HEK293T (cell line): ENCODE measurements at regions not wholly inside any gene's neighbourhood (a gene's known extent, or its start where the extent isn't known, plus 50 kb on each side); places are given as distances from the start of the nearest gene placed in this dataset.
"Not testable (repeated sequence)": the region's sequence is repeated elsewhere in the genome, so short reads cannot be mapped to it uniquely, and the experiment has no call there.

Source experiments
- CTCF ChIA-PET: fragments of 350-600 bp; formaldehyde crosslinking; extraction: SDS; loops from one replicate; lab custom pipeline; 2021; ENCODE audit warnings: antibody characterized with exemption, inconsistent platforms; lab: Yijun Ruan, JAX
- POLR2A ChIA-PET: fragments of 350-600 bp; formaldehyde crosslinking; extraction: SDS; loops from one replicate; lab custom pipeline; 2020; ENCODE audit warnings: antibody characterized with exemption, inconsistent platforms; lab: Yijun Ruan, JAX
- DNase-seq: peaks from one replicate; pipeline ENCODE4 v3.0.0; 2012; ENCODE audit warnings: mixed read lengths; ENCODE audit errors: extremely low spot score
- ARNT ChIP-seq: fragments of 450-650 bp; IDR thresholded peaks from 2 replicates; pipeline ENCODE4 v1.6.1; 2017; ENCODE audit warnings: mild to moderate bottlenecking
- BHLHE40 ChIP-seq: fragments of 450-650 bp; IDR thresholded peaks from 2 replicates; pipeline ENCODE4 v1.6.1; 2016; ENCODE audit warnings: mild to moderate bottlenecking, moderate library complexity, borderline replicate concordance
- CTBP1 ChIP-seq: fragments of 450-650 bp; IDR thresholded peaks from 2 replicates; pipeline ENCODE4 v1.6.1; 2016; ENCODE audit warnings: borderline replicate concordance
- ELF4 ChIP-seq: fragments of 450-650 bp; IDR thresholded peaks from 2 replicates; pipeline ENCODE4 v1.6.1; 2017; ENCODE audit warnings: antibody characterized with exemption
- FOXA1 ChIP-seq: fragments of 450-650 bp; IDR thresholded peaks from 2 replicates; pipeline ENCODE4 v1.6.1; 2016; ENCODE audit warnings: mild to moderate bottlenecking
- FOXK2 ChIP-seq: fragments of 450-650 bp; IDR thresholded peaks from 2 replicates; pipeline ENCODE4 v1.6.1; 2016; ENCODE audit warnings: mild to moderate bottlenecking
- FOXM1 ChIP-seq: fragments of 450-650 bp; IDR thresholded peaks from 2 replicates; pipeline ENCODE4 v1.6.1; 2017; ENCODE audit warnings: mild to moderate bottlenecking, borderline replicate concordance
- HDGF ChIP-seq: fragments of 450-650 bp; IDR thresholded peaks from 2 replicates; pipeline ENCODE4 v1.6.1; 2017; ENCODE audit warnings: antibody characterized with exemption, borderline replicate concordance
- L3MBTL2 ChIP-seq: fragments of 450-650 bp; conservative IDR thresholded peaks from 2 replicates; pipeline ENCODE4 v1.6.1; 2016; ENCODE audit warnings: mild to moderate bottlenecking
- LEF1 ChIP-seq: fragments of 450-650 bp; IDR thresholded peaks from 2 replicates; pipeline ENCODE4 v1.6.1; 2017; ENCODE audit warnings: mild to moderate bottlenecking, borderline replicate concordance
- NFRKB ChIP-seq: fragments of 450-650 bp; IDR thresholded peaks from 2 replicates; pipeline ENCODE4 v1.6.1; 2016; ENCODE audit warnings: mild to moderate bottlenecking, moderate library complexity
- PKNOX1 ChIP-seq: fragments of 450-650 bp; IDR thresholded peaks from 2 replicates; pipeline ENCODE4 v1.6.1; 2016
- SP1 ChIP-seq: fragments of 450-650 bp; IDR thresholded peaks from 2 replicates; pipeline ENCODE4 v1.6.1; 2017
- SUZ12 ChIP-seq: fragments of 450-650 bp; IDR thresholded peaks from 2 replicates; pipeline ENCODE4 v1.6.1; 2016; ENCODE audit warnings: mild to moderate bottlenecking
- TARDBP ChIP-seq: fragments of 450-650 bp; IDR thresholded peaks from 2 replicates; pipeline ENCODE4 v1.6.1; 2016
- ZNF384 ChIP-seq: fragments of 450-650 bp; IDR thresholded peaks from 2 replicates; pipeline ENCODE4 v1.6.1; 2016

GRCh38 chr10:4607681-4608080 is 218.3 kb upstream of the AKR1E2 start:
- DNase-seq = no peak
- TF ChIP-seq FOXK2 = no peak
- no peak for TF ChIP-seq ELF4
- no peak for TF ChIP-seq ZNF384
- TF ChIP-seq ARNT = no peak
- no peak for TF ChIP-seq FOXM1
- TF ChIP-seq NFRKB = no peak
- TF ChIP-seq BHLHE40 = no peak
- TF ChIP-seq HDGF = no peak
- no peak for TF ChIP-seq L3MBTL2
- no peak for TF ChIP-seq CTBP1
- no peak for TF ChIP-seq PKNOX1
- no peak for TF ChIP-seq FOXA1
- POLR2A ChIA-PET = no interaction called here
- CTCF ChIA-PET = no interaction called here

GRCh38 chr10:4606856-4607636 is 219.0 kb upstream of the AKR1E2 start:
- CTCF ChIA-PET = no interaction called here
- POLR2A ChIA-PET = no interaction called here

GRCh38 chr10:4602764-4603491 is 223.1 kb upstream of the AKR1E2 start:
- TF ChIP-seq ZNF384 (no peak), CTBP1 (no peak), L3MBTL2 (no peak), TARDBP (no peak)
- DNase-seq = no peak
- ChIA-PET POLR2A (no interaction called here), CTCF (no interaction called here)

More at GRCh38 chr10:4606856-4607636, 219.0 kb upstream of the AKR1E2 start:
- no peak for TF ChIP-seq NFRKB
- no peak for TF ChIP-seq FOXM1
- no peak for TF ChIP-seq BHLHE40
- TF ChIP-seq CTBP1 = no peak
- TF ChIP-seq L3MBTL2 = no peak
- no peak for TF ChIP-seq SUZ12
- no peak for TF ChIP-seq FOXK2
- no peak for TF ChIP-seq TARDBP
- TF ChIP-seq ARNT = no peak
- TF ChIP-seq ELF4 = no peak
- no peak for TF ChIP-seq FOXA1
- TF ChIP-seq LEF1 = no peak
- TF ChIP-seq PKNOX1 = no peak
- no peak for TF ChIP-seq SP1
- TF ChIP-seq ZNF384 = no peak
- no peak for TF ChIP-seq HDGF
- no peak for DNase-seq

- POLR2A ChIA-PET = no interaction called here
- no peak for TF ChIP-seq ZNF384
- TF ChIP-seq NFRKB = no peak
- TF ChIP-seq HDGF = no peak
- no peak for TF ChIP-seq LEF1
- TF ChIP-seq CTBP1 = no peak
- no peak for TF ChIP-seq SP1
- no peak for TF ChIP-seq SUZ12
- no peak for TF ChIP-seq L3MBTL2
- TF ChIP-seq BHLHE40 = no peak
- TF ChIP-seq FOXM1 = no peak
- TF ChIP-seq PKNOX1 = no peak
- no peak for TF ChIP-seq ELF4
- TF ChIP-seq FOXK2 = no peak
- TF ChIP-seq FOXA1 = no peak
- TF ChIP-seq TARDBP = no peak
- TF ChIP-seq ARNT = no peak
- no peak for DNase-seq
- CTCF ChIA-PET = no interaction called here
Observed at GRCh38 chr10:4599471-4599870, 226.5 kb upstream of the AKR1E2 start.

- POLR2A ChIA-PET, CTCF ChIA-PET, DNase-seq: not testable (repeated sequence)
Observed at GRCh38 chr10:4597898-4598297, 228.1 kb upstream of the AKR1E2 start.

- no peak for TF ChIP-seq LEF1
- TF ChIP-seq SUZ12 = no peak
- no peak for TF ChIP-seq HDGF
- no peak for TF ChIP-seq FOXK2
- POLR2A ChIA-PET = no interaction called here
- CTCF ChIA-PET = no interaction called here
- no peak for DNase-seq
Observed at GRCh38 chr10:4596951-4597350, 229.1 kb upstream of the AKR1E2 start.
